Esophagus muscularis mucosa (tissue), 4 donors: ENCODE measurements at regions not wholly inside any gene's neighbourhood (a gene's known extent, or its start where the extent isn't known, plus 50 kb on each side); places are given as distances from the start of the nearest gene placed in this dataset.
"Not testable (repeated sequence)": the region's sequence is repeated elsewhere in the genome, so short reads cannot be mapped to it uniquely, and the experiment has no call there.

Source experiments
- DNase-seq: peaks from one replicate; pipeline ENCODE4 v3.0.0-alpha.2; 2017; ENCODE audit errors: extremely low spot score
- H3K27ac ChIP-seq, 4 donors: fragments of 200-600 bp; sonication (generic); replicated peaks in 1 of 4; 1 replicate in 3 of 4; 2 replicates in 1 of 4; pipeline ENCODE4 v1.5.1; 2016 to 2019; ENCODE audit warnings: mild to moderate bottlenecking in 1 of 4
- H3K27me3 ChIP-seq, 4 donors: fragments of 200-600 bp; sonication (generic); one replicate each; pipeline versions ENCODE4 v1.5.1 to v1.6.0; 2016 to 2019
- H3K36me3 ChIP-seq, 4 donors: fragments of 200-600 bp; sonication (generic); one replicate each; pipeline ENCODE4 v1.5.1; 2016 to 2019
- H3K4me1 ChIP-seq, 4 donors: fragments of 200-600 bp; sonication (generic); one replicate each; pipeline ENCODE4 v1.5.1; 2016 to 2019
- H3K4me3 ChIP-seq, 4 donors: fragments of 200-600 bp; sonication (generic); 1 replicate in 2 of 4; 2 replicates in 2 of 4; pipeline ENCODE4 v1.5.1; 2016 to 2019; ENCODE audit warnings: mild to moderate bottlenecking in 4 of 4, moderate library complexity in 1 of 4
- H3K9me3 ChIP-seq, 4 donors: fragments of 200-600 bp; sonication (generic); 1 replicate in 3 of 4; 2 replicates in 1 of 4; pipeline ENCODE4 v1.5.1; 2016 to 2019
- CTCF ChIP-seq, 3 experiments: fragments of 200-600 bp in 2 of 3; fragments of 450-650 bp in 1 of 3; sonication (generic) in 2 of 3; IDR thresholded peaks; one replicate each; pipeline ENCODE4 v1.5.1; 2017 to 2019; ENCODE audit warnings: antibody characterized with exemption in 3 of 3, mild to moderate bottlenecking in 2 of 3, moderate library complexity in 1 of 3
- EP300 ChIP-seq: sonication (generic); formaldehyde crosslinking; IDR thresholded peaks from one replicate; pipeline ENCODE4 v1.6.1; 2017; ENCODE audit warnings: antibody characterized with exemption
- POLR2A ChIP-seq: fragments of 450-650 bp; IDR thresholded peaks from one replicate; pipeline ENCODE4 v1.6.1; 2017; ENCODE audit warnings: antibody characterized with exemption, moderate library complexity, mild to moderate bottlenecking, low read depth
- POLR2AphosphoS5 ChIP-seq, 2 donors: sonication (generic); formaldehyde crosslinking; IDR thresholded peaks; one replicate each; pipeline ENCODE4 v1.6.1; 2017; ENCODE audit warnings: antibody characterized with exemption in 2 of 2
- WGBS: methylation state at CpG from one replicate; pipeline ENCODE4 v1.1.5; 2018; 5-methylcytosine and 5-hydroxymethylcytosine counted together
- intact Hi-C: fragments of 100-400 bp; cut with DNase I; formaldehyde crosslinking; loops from one replicate; pipeline ENCODE4 v1.15.1; 2023

GRCh38 chr21:27979446-27979845, 1012.6 kb upstream of the ADAMTS5 start:
- H3K4me1 ChIP-seq, H3K36me3 ChIP-seq, H3K9me3 ChIP-seq, H3K27me3 ChIP-seq, intact Hi-C loops, DNase-seq, H3K27ac ChIP-seq, H3K4me3 ChIP-seq: not testable (repeated sequence)

- 85% methylated on average over 2 of the region's 2 CpGs for WGBS
- no peak for DNase-seq
- H3K9me3 ChIP-seq, result no peaks in the 10 kb centered on the region
- no peaks in the 10 kb centered on the region for H3K4me1 ChIP-seq
- no peaks in the 10 kb centered on the region for H3K36me3 ChIP-seq
- H3K4me3 ChIP-seq, result no peak overlapping the region
- intact Hi-C loops, result no loop called here
- TF ChIP-seq CTCF (IDR thresholded peaks at IDR 0.05) (no peak), POLR2AphosphoS5 (IDR thresholded peaks at IDR 0.05) (no peak), EP300 (no peak), POLR2A (no peak)
- no peak overlapping the region for H3K27ac ChIP-seq
- H3K27me3 ChIP-seq, result no peaks in the 10 kb centered on the region
Measured at GRCh38 chr21:27975514-27975913, 1008.6 kb upstream of the ADAMTS5 start.

GRCh38 chr21:27974152-27974551, 1007.3 kb upstream of the ADAMTS5 start:
- intact Hi-C loops, H3K36me3 ChIP-seq, H3K4me1 ChIP-seq, DNase-seq, H3K27ac ChIP-seq, H3K4me3 ChIP-seq, H3K27me3 ChIP-seq, H3K9me3 ChIP-seq: not testable (repeated sequence)
- 79% methylated on average over 1 of the region's 1 CpG for WGBS

- H3K27ac ChIP-seq, H3K36me3 ChIP-seq, H3K27me3 ChIP-seq, intact Hi-C loops, H3K4me3 ChIP-seq, DNase-seq, H3K9me3 ChIP-seq: not testable (repeated sequence)
- H3K4me1 ChIP-seq, result peaks cover 0 to 21% (median 10%) of the 10 kb centered on the region in 4 donors
Measured at GRCh38 chr21:27968240-27968639, 1001.4 kb upstream of the ADAMTS5 start.

GRCh38 chr21:27954543-27955165, 987.8 kb upstream of the ADAMTS5 start:
- Histone ChIP-seq H3K27ac (no peak overlapping the region), H3K36me3 (no peaks in the 10 kb centered on the region), H3K27me3 (no peaks in the 10 kb centered on the region), H3K9me3 (no peaks in the 10 kb centered on the region), H3K4me3 (no peak overlapping the region), H3K4me1 (peaks cover 0 to 5% (median 0%) of the 10 kb centered on the region in 4 donors)
- TF ChIP-seq POLR2AphosphoS5 (IDR thresholded peaks at IDR 0.05), result no peak
- TF ChIP-seq CTCF (IDR thresholded peaks at IDR 0.05), result no peak
- TF ChIP-seq EP300, result no peak
- no peak for TF ChIP-seq POLR2A
- intact Hi-C loops, result no loop called here
- no peak for DNase-seq
- 66% methylated on average over 3 of the region's 3 CpGs for WGBS

- intact Hi-C loops, result no loop called here
- TF ChIP-seq CTCF (IDR thresholded peaks at IDR 0.05) (no peak), POLR2A (no peak)
Measured at GRCh38 chr21:27953340-27954045, 986.6 kb upstream of the ADAMTS5 start.

GRCh38 chr21:27949093-27949492, 982.2 kb upstream of the ADAMTS5 start:
- not testable (repeated sequence) for H3K36me3 ChIP-seq, H3K4me1 ChIP-seq
- 88% methylated on average over 5 of the region's 5 CpGs for WGBS

More at GRCh38 chr21:27953340-27954045, 986.6 kb upstream of the ADAMTS5 start:
- Histone ChIP-seq H3K4me3 (no peak overlapping the region), H3K27ac (no peak overlapping the region), H3K9me3 (no peaks in the 10 kb centered on the region), H3K4me1 (peaks cover 0 to 6% (median 4%) of the 10 kb centered on the region in 4 donors), H3K27me3 (no peaks in the 10 kb centered on the region), H3K36me3 (no peaks in the 10 kb centered on the region)
- DNase-seq, result no peak
- WGBS, result 72% methylated on average over 4 of the region's 4 CpGs

GRCh38 chr21:27930108-27930767, 963.4 kb upstream of the ADAMTS5 start:
- H3K27ac ChIP-seq, H3K4me1 ChIP-seq, H3K9me3 ChIP-seq, H3K4me3 ChIP-seq, H3K36me3 ChIP-seq, H3K27me3 ChIP-seq, DNase-seq, intact Hi-C loops: not testable (repeated sequence)
- 80% methylated on average over 1 of the region's 1 CpG for WGBS

More at GRCh38 chr21:27949093-27949492, 982.2 kb upstream of the ADAMTS5 start:
- H3K27ac ChIP-seq, H3K9me3 ChIP-seq, H3K27me3 ChIP-seq, DNase-seq, H3K4me3 ChIP-seq, intact Hi-C loops: not testable (repeated sequence)

GRCh38 chr21:27929179-27929578, 962.3 kb upstream of the ADAMTS5 start:
- H3K27ac ChIP-seq, H3K9me3 ChIP-seq, H3K27me3 ChIP-seq, H3K4me3 ChIP-seq, H3K36me3 ChIP-seq, DNase-seq, intact Hi-C loops, H3K4me1 ChIP-seq: not testable (repeated sequence)
- 55% methylated on average over 4 of the region's 4 CpGs for WGBS
